ENCODE measurements at regions not wholly inside any gene's neighbourhood (a gene's known extent, or its start where the extent isn't known, plus 50 kb on each side); places are given as distances from the start of the nearest gene placed in this dataset.

- no peak for TF ChIP-seq CTCF (IDR thresholded peaks at IDR 0.05; ENCODE audit: control insufficient read depth, insufficient read depth, low read depth, low read length, missing control alignments)
- DNase-seq (ENCODE audit: low read depth): no peak
- H3K4me3 ChIP-seq (ENCODE audit: control insufficient read depth, low read depth, low read length): no peak overlapping the region
Measured at GRCh38 chr1:114222920-114223319, 69.3 kb upstream of the SYT6 start.

- DNase-seq (ENCODE audit: low read depth): no peak
- H3K4me3 ChIP-seq (ENCODE audit: control insufficient read depth, low read depth, low read length): peak overlapping the region; percentile 8
- peak; percentile 42 for TF ChIP-seq CTCF (IDR thresholded peaks at IDR 0.05; ENCODE audit: control insufficient read depth, insufficient read depth, low read depth, low read length, missing control alignments)
Measured at GRCh38 chr1:114219172-114219868, 65.7 kb upstream of the SYT6 start.

- DNase-seq (ENCODE audit: low read depth): no peak
- no peak overlapping the region for H3K4me3 ChIP-seq (ENCODE audit: control insufficient read depth, low read depth, low read length)
- no peak for TF ChIP-seq CTCF (IDR thresholded peaks at IDR 0.05; ENCODE audit: control insufficient read depth, insufficient read depth, low read depth, low read length, missing control alignments)
Measured at GRCh38 chr1:114218361-114219171, 64.9 kb upstream of the SYT6 start.

GRCh38 chr1:114216431-114217173, 62.9 kb upstream of the SYT6 start:
- no peak overlapping the region for H3K4me3 ChIP-seq (ENCODE audit: control insufficient read depth, low read depth, low read length)
- TF ChIP-seq CTCF (IDR thresholded peaks at IDR 0.05; ENCODE audit: control insufficient read depth, insufficient read depth, low read depth, low read length, missing control alignments): no peak
- DNase-seq (ENCODE audit: low read depth): no peak

- no peak overlapping the region for H3K4me3 ChIP-seq (ENCODE audit: control insufficient read depth, low read depth, low read length)
- TF ChIP-seq CTCF (IDR thresholded peaks at IDR 0.05; ENCODE audit: control insufficient read depth, insufficient read depth, low read depth, low read length, missing control alignments): peak; percentile 23
- DNase-seq (ENCODE audit: low read depth): no peak
Measured at GRCh38 chr1:114215436-114215835, 61.8 kb upstream of the SYT6 start.

GRCh38 chr1:114214016-114214415, 60.3 kb upstream of the SYT6 start:
- H3K4me3 ChIP-seq (ENCODE audit: control insufficient read depth, low read depth, low read length): no peak overlapping the region
- no peak for TF ChIP-seq CTCF (IDR thresholded peaks at IDR 0.05; ENCODE audit: control insufficient read depth, insufficient read depth, low read depth, low read length, missing control alignments)
- no peak for DNase-seq (ENCODE audit: low read depth)

Data from AG09309 (cell line).